Fibroblast of pulmonary artery (primary cell): ENCODE measurements at regions not wholly inside any gene's neighbourhood (a gene's known extent, or its start where the extent isn't known, plus 50 kb on each side); places are given as distances from the start of the nearest gene placed in this dataset.
"Not testable (repeated sequence)": the region's sequence is repeated elsewhere in the genome, so short reads cannot be mapped to it uniquely, and the experiment has no call there.

Experiments used
- DNase-seq: peaks from one replicate; pipeline ENCODE4 v3.0.0-alpha.2; 2010; ENCODE audit warnings: low read depth
- H3K4me3 ChIP-seq: replicated peaks from 2 replicates; pipeline ENCODE4 v1.5.1; 2011; ENCODE audit warnings: low read depth, mild to moderate bottlenecking, control low read depth, low read length, moderate library complexity
- CTCF ChIP-seq: IDR thresholded peaks from 2 replicates; pipeline ENCODE4 v1.5.1; 2011; ENCODE audit warnings: mild to moderate bottlenecking, control low read depth, low read length, inconsistent platforms; ENCODE audit errors: missing control alignments

GRCh38 chr20:30284281-30284905, 973.1 kb upstream of the DEFB115 start:
- no peak for DNase-seq
- no peak for TF ChIP-seq CTCF
- H3K4me3 ChIP-seq: peak overlapping the region; percentile 27

GRCh38 chr20:30285677-30286076, 971.8 kb upstream of the DEFB115 start:
- H3K4me3 ChIP-seq: no peak overlapping the region
- no peak for DNase-seq
- no peak for TF ChIP-seq CTCF

GRCh38 chr20:30286157-30286556, 971.3 kb upstream of the DEFB115 start:
- H3K4me3 ChIP-seq: no peak overlapping the region
- TF ChIP-seq CTCF: no peak

GRCh38 chr20:30287459-30287858, 970.0 kb upstream of the DEFB115 start:
- not testable (repeated sequence) for H3K4me3 ChIP-seq, DNase-seq

More at GRCh38 chr20:30286157-30286556, 971.3 kb upstream of the DEFB115 start:
- DNase-seq: no peak

GRCh38 chr20:30288346-30288745, 969.1 kb upstream of the DEFB115 start:
- no peak for DNase-seq
- no peak for TF ChIP-seq CTCF
- H3K4me3 ChIP-seq: no peak overlapping the region

GRCh38 chr20:30289049-30289448, 968.4 kb upstream of the DEFB115 start:
- not testable (repeated sequence) for H3K4me3 ChIP-seq

GRCh38 chr20:30289711-30290141, 967.7 kb upstream of the DEFB115 start:
- DNase-seq: not testable (repeated sequence)
- peak overlapping the region; percentile 7 for H3K4me3 ChIP-seq

More at GRCh38 chr20:30289049-30289448, 968.4 kb upstream of the DEFB115 start:
- DNase-seq: not testable (repeated sequence)

GRCh38 chr20:30290361-30291063, 967.0 kb upstream of the DEFB115 start:
- DNase-seq: peak; percentile 32
- H3K4me3 ChIP-seq: not testable (repeated sequence)

GRCh38 chr20:30291064-30291379, 966.4 kb upstream of the DEFB115 start:
- H3K4me3 ChIP-seq, DNase-seq: not testable (repeated sequence)

- DNase-seq, H3K4me3 ChIP-seq: not testable (repeated sequence)
These were observed 965.8 kb upstream of the DEFB115 start for GRCh38 chr20:30291686-30292085.

GRCh38 chr20:30295396-30295795, 962.1 kb upstream of the DEFB115 start:
- H3K4me3 ChIP-seq, DNase-seq: not testable (repeated sequence)

- not testable (repeated sequence) for DNase-seq, H3K4me3 ChIP-seq
These were observed 961.5 kb upstream of the DEFB115 start for GRCh38 chr20:30295967-30296366.

- H3K4me3 ChIP-seq, DNase-seq: not testable (repeated sequence)
These were observed 959.4 kb upstream of the DEFB115 start for GRCh38 chr20:30297878-30298595.

GRCh38 chr20:30300220-30300642, 957.2 kb upstream of the DEFB115 start:
- not testable (repeated sequence) for DNase-seq, H3K4me3 ChIP-seq
